Testis (tissue), 2 donors: ENCODE measurements at regions not wholly inside any gene's neighbourhood (a gene's known extent, or its start where the extent isn't known, plus 50 kb on each side); places are given as distances from the start of the nearest gene placed in this dataset.
A peak's percentile ranks its signal among the peaks of the same experiment; 100 is the strongest.

Experiments
- DNase-seq: peaks from one replicate; pipeline ENCODE4 v3.0.0-alpha.2; 2019
- H3K27ac ChIP-seq, 2 donors: fragments of 200-600 bp; sonication (generic); one replicate each; pipeline ENCODE4 v1.5.1; 2019
- H3K27me3 ChIP-seq: fragments of 200-600 bp; sonication (generic); one replicate; pipeline ENCODE4 v1.5.1; 2019
- H3K36me3 ChIP-seq: fragments of 200-600 bp; sonication (generic); one replicate; pipeline ENCODE4 v1.5.1; 2017; ENCODE audit warnings: low read depth; ENCODE audit errors: missing control alignments
- H3K4me1 ChIP-seq: fragments of 200-600 bp; sonication (generic); one replicate; pipeline ENCODE4 v1.5.1; 2019
- H3K4me3 ChIP-seq, 2 donors: fragments of 200-600 bp; sonication (generic); one replicate each; pipeline ENCODE4 v1.5.1; 2017 to 2019
- H3K9me3 ChIP-seq: fragments of 200-600 bp; sonication (generic); one replicate; pipeline ENCODE4 v1.5.1; 2017
- POLR2A ChIP-seq: fragments of 450-650 bp; IDR thresholded peaks from one replicate; pipeline ENCODE4 v1.6.1; 2017; ENCODE audit warnings: antibody characterized with exemption, mild to moderate bottlenecking, moderate library complexity
- WGBS, 2 donors: methylation state at CpG; one replicate each; pipeline ENCODE4 v1.1.5; 2018; 5-methylcytosine and 5-hydroxymethylcytosine counted together
- intact Hi-C: fragments of 100-400 bp; cut with DNase I; formaldehyde crosslinking; loops from one replicate; pipeline ENCODE4 v1.15.1; 2023; ENCODE audit warnings: low total_unique reads
- TF ChIP-seq, protein P1 (sequence below), 3 experiments: fragments of 450-650 bp in 2 of 3; fragments of 200-600 bp in 1 of 3; sonication (generic) in 1 of 3; IDR thresholded peaks; one replicate each; pipeline ENCODE4 v1.5.1; 2016 to 2019; ENCODE audit warnings: antibody characterized with exemption in 3 of 3, mild to moderate bottlenecking in 2 of 3, moderate library complexity in 1 of 3

DNA sequence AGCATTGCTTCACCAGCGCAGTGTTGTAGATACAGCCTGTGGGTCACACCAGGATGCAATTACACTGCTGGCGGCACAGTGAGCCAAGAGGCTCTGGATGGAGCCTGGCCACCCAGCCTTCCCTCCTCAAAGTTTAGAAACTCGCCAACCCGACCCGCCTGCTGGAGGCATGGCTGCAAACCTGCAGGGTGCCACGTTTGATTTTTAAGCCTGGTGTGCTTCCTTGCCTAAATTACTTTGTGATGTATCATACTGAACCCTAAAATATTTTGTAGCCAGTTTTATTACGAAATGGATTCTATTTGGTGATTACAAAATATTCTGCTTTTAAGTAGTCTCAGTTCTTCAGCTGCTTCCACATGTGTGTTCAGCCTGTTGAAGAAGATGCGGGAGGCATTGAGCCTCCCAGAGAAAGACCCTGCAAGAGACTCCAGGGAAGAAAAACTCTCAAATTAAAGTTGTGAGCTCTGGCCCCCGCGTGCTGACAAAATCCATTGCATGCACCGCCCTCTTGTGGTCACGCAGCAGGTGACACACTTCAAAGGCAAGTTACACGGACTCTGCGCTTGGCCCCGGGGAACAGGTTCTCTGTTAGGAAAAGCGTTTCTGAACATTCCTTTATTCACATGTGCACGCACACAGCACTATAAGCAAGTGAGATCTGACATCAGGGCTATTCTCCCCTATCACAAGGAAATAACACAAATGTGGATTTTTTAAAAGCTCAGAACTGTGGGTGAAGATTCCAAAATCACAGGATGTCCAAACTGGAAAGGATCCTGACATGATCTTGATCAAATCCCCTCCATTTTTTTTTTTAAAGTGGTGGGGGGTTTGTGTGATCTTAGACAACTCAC, 63.0 kb upstream of the TWIST2 start:
- intact Hi-C loops = loop anchor here (10.0 kb wide), 1 partner anchor 430 kb away; no protein-coding TSS in a partner anchor
- no peak overlapping the region for H3K4me3 ChIP-seq
- peak; percentile 85 for DNase-seq
- H3K36me3 ChIP-seq = no peaks in the 10 kb centered on the region
- H3K9me3 ChIP-seq = no peaks in the 10 kb centered on the region
- H3K27ac ChIP-seq = no peak overlapping the region
- 32 to 40% methylated on average over 17 of the region's 17 CpGs for WGBS, 2 donors
- H3K4me1 ChIP-seq = no peaks in the 10 kb centered on the region
- no peaks in the 10 kb centered on the region for H3K27me3 ChIP-seq
- TF ChIP-seq, protein P1, sequence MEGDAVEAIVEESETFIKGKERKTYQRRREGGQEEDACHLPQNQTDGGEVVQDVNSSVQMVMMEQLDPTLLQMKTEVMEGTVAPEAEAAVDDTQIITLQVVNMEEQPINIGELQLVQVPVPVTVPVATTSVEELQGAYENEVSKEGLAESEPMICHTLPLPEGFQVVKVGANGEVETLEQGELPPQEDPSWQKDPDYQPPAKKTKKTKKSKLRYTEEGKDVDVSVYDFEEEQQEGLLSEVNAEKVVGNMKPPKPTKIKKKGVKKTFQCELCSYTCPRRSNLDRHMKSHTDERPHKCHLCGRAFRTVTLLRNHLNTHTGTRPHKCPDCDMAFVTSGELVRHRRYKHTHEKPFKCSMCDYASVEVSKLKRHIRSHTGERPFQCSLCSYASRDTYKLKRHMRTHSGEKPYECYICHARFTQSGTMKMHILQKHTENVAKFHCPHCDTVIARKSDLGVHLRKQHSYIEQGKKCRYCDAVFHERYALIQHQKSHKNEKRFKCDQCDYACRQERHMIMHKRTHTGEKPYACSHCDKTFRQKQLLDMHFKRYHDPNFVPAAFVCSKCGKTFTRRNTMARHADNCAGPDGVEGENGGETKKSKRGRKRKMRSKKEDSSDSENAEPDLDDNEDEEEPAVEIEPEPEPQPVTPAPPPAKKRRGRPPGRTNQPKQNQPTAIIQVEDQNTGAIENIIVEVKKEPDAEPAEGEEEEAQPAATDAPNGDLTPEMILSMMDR (IDR thresholded peaks at IDR 0.05) = peak; percentile 86 to 87 (median 87)
- TF ChIP-seq POLR2A = no peak

DNA sequence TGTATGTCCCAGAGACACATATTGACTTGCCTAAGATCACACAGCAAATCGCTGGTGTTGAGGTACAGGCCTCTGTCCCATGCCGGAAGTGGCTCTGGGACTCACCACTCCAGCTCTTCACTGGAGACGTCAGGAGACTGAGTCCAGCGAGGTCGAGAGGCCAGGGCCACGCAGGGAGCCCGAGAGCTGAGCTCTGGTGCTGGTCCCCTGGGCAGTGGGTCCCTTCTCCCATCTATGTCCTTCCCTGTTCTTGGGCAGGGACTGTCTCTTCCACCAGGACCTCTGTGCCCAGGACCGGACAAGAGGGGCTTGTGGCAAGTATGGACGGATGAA, 62.4 kb upstream of the TWIST2 start:
- Histone ChIP-seq H3K36me3 (no peaks in the 10 kb centered on the region), H3K27ac (no peak overlapping the region), H3K4me1 (no peaks in the 10 kb centered on the region), H3K4me3 (no peak overlapping the region), H3K9me3 (no peaks in the 10 kb centered on the region), H3K27me3 (no peaks in the 10 kb centered on the region)
- DNase-seq = no peak
- intact Hi-C loops = loop anchor here (10.0 kb wide), 1 partner anchor 431 kb away; no protein-coding TSS in a partner anchor
- WGBS, 2 donors = 74 to 81% methylated on average over 9 of the region's 9 CpGs
- TF ChIP-seq, protein P1 (IDR thresholded peaks at IDR 0.05) = no peak
- TF ChIP-seq POLR2A = no peak

DNA sequence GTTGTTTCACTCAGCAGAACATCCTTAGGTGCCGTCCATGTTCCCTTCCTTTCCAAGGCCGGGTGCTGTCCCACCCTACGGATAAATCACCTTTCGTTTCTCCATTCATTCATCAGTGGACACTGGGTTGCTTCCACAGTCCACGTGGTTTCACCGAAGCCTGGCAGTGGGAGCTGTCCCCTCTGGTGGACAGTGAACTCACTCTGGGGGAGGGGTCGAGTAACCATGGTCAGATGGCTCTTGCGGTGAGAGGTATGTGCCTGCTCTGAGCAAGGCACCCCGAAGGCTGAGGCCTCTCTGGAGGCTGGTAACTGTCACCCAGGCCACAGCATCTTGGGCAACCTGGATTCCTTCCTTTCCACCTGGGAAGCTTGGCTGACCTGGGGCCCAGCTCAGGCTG, 61.5 kb upstream of the TWIST2 start:
- WGBS, 2 donors = 55 to 77% methylated on average over 7 to 9 of the region's 9 CpGs
- Histone ChIP-seq H3K4me1 (no peaks in the 10 kb centered on the region), H3K27ac (no peak overlapping the region), H3K4me3 (no peak overlapping the region), H3K27me3 (no peaks in the 10 kb centered on the region), H3K9me3 (no peaks in the 10 kb centered on the region), H3K36me3 (no peaks in the 10 kb centered on the region)
- intact Hi-C loops = loop anchor here (10.0 kb wide), 1 partner anchor 432 kb away; no protein-coding TSS in a partner anchor
- DNase-seq = no peak
- TF ChIP-seq, protein P1 (IDR thresholded peaks at IDR 0.05) = no peak
- TF ChIP-seq POLR2A = no peak

DNA sequence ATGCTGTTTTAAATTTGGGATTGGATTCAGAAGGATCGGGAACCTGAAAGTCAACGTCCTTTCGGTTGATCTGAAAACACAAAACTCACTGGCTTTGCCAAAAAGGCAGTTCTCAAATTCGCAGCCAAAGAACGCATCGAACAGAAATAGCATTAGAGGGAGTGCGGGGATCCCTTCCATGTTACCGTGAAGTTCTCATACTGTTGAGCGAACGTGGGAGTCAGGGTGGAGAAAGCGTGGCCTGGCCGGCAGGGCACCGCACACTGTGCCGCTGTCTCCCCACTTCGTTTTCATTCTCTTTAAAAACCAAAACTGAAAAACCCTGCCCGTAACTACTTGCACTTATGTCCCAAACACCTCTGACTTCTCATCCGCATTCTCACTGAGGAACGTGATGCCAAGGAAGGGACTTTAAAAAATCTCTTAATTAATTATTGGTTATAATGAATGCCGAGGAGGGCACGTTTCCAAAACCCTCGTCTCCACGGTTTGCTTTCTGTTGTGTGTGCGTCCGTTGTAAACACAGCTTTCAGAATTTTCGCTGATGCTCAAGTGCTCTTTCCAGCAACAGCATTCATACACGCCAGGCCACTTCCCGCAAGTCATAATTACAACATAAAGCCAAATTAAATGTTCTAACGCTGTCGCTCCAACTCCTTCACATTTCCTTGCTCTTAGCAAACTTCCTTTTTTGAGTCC, 60.9 kb upstream of the TWIST2 start:
- 72 to 82% methylated on average over 29 of the region's 29 CpGs for WGBS, 2 donors
- H3K27ac ChIP-seq = no peak overlapping the region
- no peaks in the 10 kb centered on the region for H3K27me3 ChIP-seq
- DNase-seq = no peak
- no peaks in the 10 kb centered on the region for H3K9me3 ChIP-seq
- H3K4me3 ChIP-seq = no peak overlapping the region
- no peaks in the 10 kb centered on the region for H3K36me3 ChIP-seq
- TF ChIP-seq, protein P1 (IDR thresholded peaks at IDR 0.05) = no peak
- TF ChIP-seq POLR2A = no peak
- no peaks in the 10 kb centered on the region for H3K4me1 ChIP-seq
- intact Hi-C loops = loop anchor here (10.0 kb wide), 1 partner anchor 432 kb away; no protein-coding TSS in a partner anchor
